Transverse colon (tissue), 4 donors: ENCODE measurements at regions not wholly inside any gene's neighbourhood (a gene's known extent, or its start where the extent isn't known, plus 50 kb on each side); places are given as distances from the start of the nearest gene placed in this dataset.

ENCODE experiments used
- DNase-seq: peaks from one replicate; pipeline ENCODE4 v3.0.0-alpha.2; 2019
- H3K27ac ChIP-seq, 4 donors: fragments of 200-600 bp; sonication (generic); 2 replicates each; pipeline ENCODE4 v1.5.1; 2016 to 2018; ENCODE audit warnings: inconsistent platforms in 4 of 4
- H3K27me3 ChIP-seq: fragments of 200-600 bp; sonication (generic); 2 replicates; pipeline ENCODE4 v1.5.1; 2017; ENCODE audit warnings: inconsistent platforms
- H3K36me3 ChIP-seq, 4 donors: fragments of 200-600 bp; sonication (generic); 2 replicates each; pipeline ENCODE4 v1.5.1; 2017 to 2019; ENCODE audit warnings: inconsistent platforms in 4 of 4
- H3K4me1 ChIP-seq, 4 donors: fragments of 200-600 bp; sonication (generic); 2 replicates each; pipeline ENCODE4 v1.5.1; 2017 to 2020; ENCODE audit warnings: inconsistent platforms in 4 of 4
- H3K4me3 ChIP-seq, 4 donors: fragments of 200-600 bp; sonication (generic); 1 replicate in 1 of 4; 2 replicates in 3 of 4; pipeline versions ENCODE4 v1.5.1 to v1.6.1; 2017 to 2019; ENCODE audit warnings: inconsistent platforms in 4 of 4
- H3K9me3 ChIP-seq, 2 donors: fragments of 200-600 bp; sonication (generic); 2 replicates each; pipeline ENCODE4 v1.5.1; 2017 to 2019; ENCODE audit warnings: inconsistent platforms in 2 of 2
- EP300 ChIP-seq: sonication (generic); formaldehyde crosslinking; IDR thresholded peaks from one replicate; pipeline ENCODE4 v1.6.1; 2017; ENCODE audit warnings: antibody characterized with exemption, low read depth
- POLR2A ChIP-seq: fragments of 450-650 bp; IDR thresholded peaks from one replicate; pipeline ENCODE4 v1.6.1; 2016; ENCODE audit warnings: antibody characterized with exemption, mild to moderate bottlenecking, moderate library complexity
- POLR2AphosphoS5 ChIP-seq, 3 donors: sonication (generic); formaldehyde crosslinking; IDR thresholded peaks; one replicate each; pipeline ENCODE4 v1.6.1; 2016; ENCODE audit warnings: antibody characterized with exemption in 3 of 3
- WGBS, 2 donors: methylation state at CpG; one replicate each; pipeline ENCODE4 v1.1.5; 2018; ENCODE audit warnings: low coverage in 1 of 2; 5-methylcytosine and 5-hydroxymethylcytosine counted together
- in situ Hi-C, 4 donors: fragments of 200-750 bp; cut with MboI; loops; one replicate each; pipeline versions ENCODE4 v1.15.0 to v1.15.1; 2017; ENCODE audit warnings: low sequenced_read_pairs in 3 of 4, low pct_ligation_motif_present in 1 of 4, low pct_unique_long_range_greater_than_20kb in 1 of 4
- intact Hi-C: fragments of 100-400 bp; cut with DNase I; formaldehyde crosslinking; loops from one replicate; pipeline ENCODE4 v1.15.1; 2023; ENCODE audit warnings: low total_unique reads
- TF ChIP-seq, protein P1 (sequence below), 5 experiments: fragments of 200-600 bp in 3 of 5; fragments of 450-650 bp in 2 of 5; sonication (generic) in 3 of 5; IDR thresholded peaks; 1 replicate in 2 of 5; 2 replicates in 3 of 5; pipeline ENCODE4 v1.5.1; 2016 to 2017; ENCODE audit warnings: antibody characterized with exemption in 5 of 5, inconsistent platforms in 3 of 5, mild to moderate bottlenecking in 2 of 5, moderate library complexity in 1 of 5

DNA sequence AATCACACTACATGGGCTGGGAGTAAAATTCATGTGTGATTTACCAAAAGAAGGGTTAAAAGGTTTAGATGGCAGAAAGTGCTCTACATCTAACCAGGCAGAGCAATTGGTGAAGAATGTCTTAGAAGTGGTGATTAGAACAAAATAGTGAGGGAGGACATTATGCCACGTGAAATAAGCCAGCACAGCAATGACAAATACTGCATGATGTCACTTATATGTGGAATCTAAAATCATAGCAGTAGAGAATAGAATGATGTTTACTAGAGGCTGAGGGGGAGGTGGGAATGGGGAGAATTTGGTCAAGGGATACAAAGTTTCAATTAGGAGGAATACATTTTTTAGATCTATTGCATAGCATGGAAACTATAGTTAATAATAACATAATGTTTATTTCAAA lies 253.3 kb downstream of the KCNS3 start:
- TF ChIP-seq EP300 = no peak
- no peak for TF ChIP-seq POLR2AphosphoS5 (IDR thresholded peaks at IDR 0.05)
- TF ChIP-seq POLR2A = no peak
- TF ChIP-seq, protein P1, sequence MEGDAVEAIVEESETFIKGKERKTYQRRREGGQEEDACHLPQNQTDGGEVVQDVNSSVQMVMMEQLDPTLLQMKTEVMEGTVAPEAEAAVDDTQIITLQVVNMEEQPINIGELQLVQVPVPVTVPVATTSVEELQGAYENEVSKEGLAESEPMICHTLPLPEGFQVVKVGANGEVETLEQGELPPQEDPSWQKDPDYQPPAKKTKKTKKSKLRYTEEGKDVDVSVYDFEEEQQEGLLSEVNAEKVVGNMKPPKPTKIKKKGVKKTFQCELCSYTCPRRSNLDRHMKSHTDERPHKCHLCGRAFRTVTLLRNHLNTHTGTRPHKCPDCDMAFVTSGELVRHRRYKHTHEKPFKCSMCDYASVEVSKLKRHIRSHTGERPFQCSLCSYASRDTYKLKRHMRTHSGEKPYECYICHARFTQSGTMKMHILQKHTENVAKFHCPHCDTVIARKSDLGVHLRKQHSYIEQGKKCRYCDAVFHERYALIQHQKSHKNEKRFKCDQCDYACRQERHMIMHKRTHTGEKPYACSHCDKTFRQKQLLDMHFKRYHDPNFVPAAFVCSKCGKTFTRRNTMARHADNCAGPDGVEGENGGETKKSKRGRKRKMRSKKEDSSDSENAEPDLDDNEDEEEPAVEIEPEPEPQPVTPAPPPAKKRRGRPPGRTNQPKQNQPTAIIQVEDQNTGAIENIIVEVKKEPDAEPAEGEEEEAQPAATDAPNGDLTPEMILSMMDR (IDR thresholded peaks at IDR 0.05) = no peak
- no peak overlapping the region for H3K27ac ChIP-seq
- H3K27me3 ChIP-seq = no peaks in the 10 kb centered on the region
- H3K36me3 ChIP-seq = no peaks in the 10 kb centered on the region
- in situ Hi-C loops (no loop called here), intact Hi-C loops (no loop called here)
- no peak for DNase-seq
- 40% methylated on average over 1 of the region's 1 CpG for WGBS, 2 donors
- H3K4me1 ChIP-seq = no peaks in the 10 kb centered on the region
- no peaks in the 10 kb centered on the region for H3K9me3 ChIP-seq
- no peak overlapping the region for H3K4me3 ChIP-seq

DNA sequence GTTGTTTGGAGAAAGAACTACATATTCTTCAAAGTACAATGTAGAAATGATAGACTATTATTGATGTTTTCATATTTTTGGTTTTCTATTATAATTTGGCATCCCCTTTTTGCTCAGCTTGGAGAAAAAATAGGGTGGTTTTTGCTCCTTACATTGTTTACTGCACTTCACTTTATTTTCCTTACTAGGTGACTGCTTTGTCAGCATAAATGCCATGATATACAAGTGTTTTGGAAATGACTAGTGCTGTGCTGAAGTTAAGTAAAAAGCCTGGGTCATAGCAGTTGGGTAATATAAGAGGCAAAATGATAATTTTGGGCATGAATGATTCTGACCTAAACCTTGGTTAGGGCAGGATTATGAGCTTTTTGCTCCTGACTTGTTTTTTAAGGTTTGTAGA lies 250.9 kb downstream of the KCNS3 start:
- intact Hi-C loops (no loop called here), in situ Hi-C loops (no loop called here)
- Histone ChIP-seq H3K9me3 (no peaks in the 10 kb centered on the region), H3K4me1 (no peaks in the 10 kb centered on the region), H3K4me3 (no peak overlapping the region), H3K27ac (no peak overlapping the region), H3K27me3 (no peaks in the 10 kb centered on the region), H3K36me3 (no peaks in the 10 kb centered on the region)
- no peak for DNase-seq
- TF ChIP-seq, protein P1 (IDR thresholded peaks at IDR 0.05) = no peak
- TF ChIP-seq POLR2A (no peak), POLR2AphosphoS5 (IDR thresholded peaks at IDR 0.05) (no peak), EP300 (no peak)

DNA sequence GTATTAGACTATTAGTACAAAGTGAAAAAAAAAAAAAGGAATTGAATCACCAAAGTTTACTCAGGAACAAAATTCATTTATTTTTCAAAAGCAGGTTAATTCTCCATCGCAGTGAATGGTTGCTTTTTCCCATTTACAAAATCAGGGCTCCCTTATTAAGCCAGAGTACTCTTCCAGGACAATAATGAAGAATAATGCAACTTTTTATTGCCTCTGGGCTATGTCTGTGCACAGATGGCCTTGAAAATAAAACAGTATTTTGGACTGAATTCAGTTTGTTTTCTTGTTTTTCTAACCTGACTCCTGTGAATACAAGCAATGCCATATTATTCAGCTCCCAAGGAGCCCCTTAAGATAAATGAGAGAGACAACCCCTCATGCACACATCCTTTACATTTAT lies 246.8 kb downstream of the KCNS3 start:
- Histone ChIP-seq H3K36me3 (no peaks in the 10 kb centered on the region), H3K27me3 (no peaks in the 10 kb centered on the region), H3K27ac (no peak overlapping the region), H3K9me3 (no peaks in the 10 kb centered on the region), H3K4me3 (no peak overlapping the region), H3K4me1 (no peaks in the 10 kb centered on the region)
- WGBS, 2 donors = 81 to 100% methylated on average over 1 of the region's 1 CpG
- TF ChIP-seq, protein P1 (IDR thresholded peaks at IDR 0.05) = no peak
- TF ChIP-seq POLR2AphosphoS5 (IDR thresholded peaks at IDR 0.05) (no peak), EP300 (no peak), POLR2A (no peak)
- intact Hi-C loops (no loop called here), in situ Hi-C loops (no loop called here)
- no peak for DNase-seq

DNA sequence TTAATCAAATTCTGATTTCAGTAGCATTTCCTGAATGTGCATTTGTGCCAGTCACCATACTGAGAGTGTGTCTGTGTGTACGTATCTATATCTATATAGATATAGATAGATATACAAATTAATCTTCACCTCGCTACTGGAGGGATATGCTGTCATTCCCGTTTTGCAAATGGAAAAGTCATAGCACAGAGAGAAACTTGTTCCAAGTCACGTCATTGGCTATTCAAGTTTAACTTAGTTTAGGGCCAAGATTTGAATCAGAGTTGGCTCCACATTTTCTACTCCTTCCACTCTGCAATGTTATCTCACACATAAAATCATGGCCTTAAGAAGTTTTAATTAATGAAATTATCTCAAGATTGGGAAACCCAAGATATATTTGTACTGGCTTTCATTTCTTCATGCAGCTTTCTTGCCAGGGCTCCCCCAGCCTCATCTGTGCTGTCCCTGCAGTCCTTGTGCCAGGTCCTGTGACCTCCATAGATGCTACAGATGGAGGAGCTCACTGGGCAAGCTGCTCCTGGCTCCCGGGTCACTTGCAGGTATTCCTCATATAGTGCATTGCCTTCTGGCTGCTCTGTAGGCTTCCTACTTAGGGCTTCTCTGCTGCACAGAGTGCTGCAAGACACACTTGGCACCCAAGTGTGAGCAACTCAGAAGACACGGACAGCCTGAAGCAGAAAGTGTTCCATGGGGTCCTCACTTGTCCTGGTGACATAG lies 245.8 kb downstream of the KCNS3 start:
- in situ Hi-C loops = no loop called here
- WGBS, 2 donors = 63 to 70% methylated on average over 4 to 6 of the region's 6 CpGs

More for the DNA sequence above, 245.8 kb downstream of the KCNS3 start:
- intact Hi-C loops = no loop called here
- Histone ChIP-seq H3K4me3 (no peak overlapping the region), H3K36me3 (no peaks in the 10 kb centered on the region), H3K27ac (no peak overlapping the region), H3K27me3 (no peaks in the 10 kb centered on the region), H3K9me3 (no peaks in the 10 kb centered on the region), H3K4me1 (no peaks in the 10 kb centered on the region)
- no peak for DNase-seq
- TF ChIP-seq POLR2A (no peak), POLR2AphosphoS5 (IDR thresholded peaks at IDR 0.05) (no peak), EP300 (no peak)
- TF ChIP-seq, protein P1 (IDR thresholded peaks at IDR 0.05) = no peak
